CD4-positive, alpha-beta T cell treated with Interleukin-2 at 100 ng/mL for 4 hours (primary cell): ENCODE measurements at regions not wholly inside any gene's neighbourhood (a gene's known extent, or its start where the extent isn't known, plus 50 kb on each side); places are given as distances from the start of the nearest gene placed in this dataset.

Source experiments
- DNase-seq: peaks from one replicate; pipeline ENCODE4 v3.0.0-alpha.2; 2020; ENCODE audit warnings: low spot score

DNA sequence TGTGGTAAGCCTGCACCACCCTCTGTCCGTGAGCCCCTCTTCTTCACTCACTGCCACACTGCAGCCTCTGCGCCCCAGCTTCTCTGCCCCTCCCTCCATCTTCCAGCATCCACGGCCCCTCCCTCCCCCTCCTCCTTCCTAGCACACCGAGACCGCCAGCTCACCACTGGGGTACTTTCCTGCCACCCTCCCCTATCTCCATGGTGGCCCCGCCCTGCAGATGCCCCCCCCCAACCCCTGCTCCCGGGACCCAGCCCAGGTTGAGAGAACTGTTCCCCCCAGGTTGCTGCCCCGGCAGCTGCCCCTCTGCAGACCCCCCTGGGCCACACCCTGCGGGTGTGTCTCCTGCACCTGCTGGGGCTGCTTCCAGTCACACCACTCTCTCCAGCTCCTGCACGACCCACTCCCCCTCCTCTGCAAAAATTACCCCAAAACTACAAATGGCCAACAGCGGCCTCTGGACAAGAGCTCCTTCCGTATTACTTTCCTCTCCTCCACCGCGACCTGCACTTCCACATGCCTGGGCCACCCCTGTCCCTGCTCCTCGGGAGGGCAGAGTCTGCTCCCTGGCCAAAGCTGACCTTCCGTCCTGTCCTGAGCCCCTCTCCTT is 209.2 kb upstream of the PPP2R2D start:
- no peak for DNase-seq

DNA sequence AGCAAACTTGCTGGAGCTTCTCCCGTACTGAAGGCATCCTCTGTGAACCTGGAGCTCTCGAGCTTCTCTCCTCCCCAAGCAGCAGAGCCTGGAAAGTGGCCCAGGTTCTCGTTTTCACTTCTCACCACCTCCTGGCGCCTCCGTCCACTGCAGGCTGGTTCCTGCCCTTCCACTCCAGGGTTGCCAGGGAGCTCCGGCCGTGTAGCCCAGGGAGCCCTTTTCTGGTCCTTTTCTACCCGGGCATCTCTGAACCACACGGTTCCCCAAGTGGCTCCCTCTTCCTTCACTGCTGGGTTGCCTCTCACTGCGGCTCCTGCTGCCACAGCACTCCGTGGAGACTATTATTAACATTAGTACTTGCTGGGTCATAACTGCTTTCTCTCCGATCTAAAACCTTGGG is 208.6 kb upstream of the PPP2R2D start:
- no peak for DNase-seq

DNA sequence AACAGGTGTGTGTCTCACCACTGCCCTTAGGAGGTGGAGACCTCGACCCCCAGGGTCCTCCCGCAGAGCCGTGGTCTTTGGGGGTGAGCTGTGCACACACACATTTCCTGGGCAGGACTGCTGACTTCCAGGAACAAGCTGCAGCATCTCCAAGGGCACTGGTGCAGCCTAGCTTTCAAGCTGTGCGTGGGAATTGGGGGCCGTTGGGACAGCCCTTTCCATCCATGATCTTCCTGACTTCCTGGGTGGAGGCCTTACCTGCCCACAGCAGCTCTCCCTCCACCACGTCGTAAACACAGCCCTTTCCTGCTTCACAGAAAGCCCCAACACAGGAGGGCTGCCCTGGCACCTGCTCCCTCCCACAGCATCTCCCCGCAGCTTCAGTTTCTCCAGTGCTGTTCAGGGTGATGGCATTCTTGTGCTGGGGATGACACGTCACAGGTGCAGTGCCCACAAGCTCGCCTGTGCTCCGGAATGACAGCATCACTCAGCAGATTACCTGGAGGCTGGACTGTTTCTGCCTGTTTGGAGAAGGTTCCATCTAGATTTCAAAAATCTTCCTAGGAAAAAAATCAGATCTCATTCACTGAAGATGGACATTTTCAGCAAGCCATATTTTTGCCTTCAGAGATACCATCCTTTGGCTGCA is 208.0 kb upstream of the PPP2R2D start:
- DNase-seq = no peak

DNA sequence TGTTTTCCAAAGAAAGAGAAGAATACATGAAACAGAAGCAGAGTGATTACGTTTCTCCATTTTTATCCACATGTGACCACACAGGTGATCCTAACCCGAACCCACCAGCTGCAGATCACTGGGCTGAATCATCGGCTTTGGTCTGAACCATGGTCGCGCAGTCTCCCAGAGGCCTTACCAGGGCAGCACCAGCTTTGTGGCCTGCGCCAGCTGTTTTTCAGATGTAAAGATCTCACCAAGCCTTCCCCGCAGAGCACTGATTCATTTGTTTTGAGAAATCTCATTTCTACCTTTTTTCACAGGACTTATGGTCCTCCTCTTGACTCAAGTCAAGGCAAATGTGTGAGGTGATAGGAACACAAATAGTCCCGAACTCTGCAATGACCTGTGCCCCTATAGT is 207.0 kb upstream of the PPP2R2D start:
- no peak for DNase-seq

DNA sequence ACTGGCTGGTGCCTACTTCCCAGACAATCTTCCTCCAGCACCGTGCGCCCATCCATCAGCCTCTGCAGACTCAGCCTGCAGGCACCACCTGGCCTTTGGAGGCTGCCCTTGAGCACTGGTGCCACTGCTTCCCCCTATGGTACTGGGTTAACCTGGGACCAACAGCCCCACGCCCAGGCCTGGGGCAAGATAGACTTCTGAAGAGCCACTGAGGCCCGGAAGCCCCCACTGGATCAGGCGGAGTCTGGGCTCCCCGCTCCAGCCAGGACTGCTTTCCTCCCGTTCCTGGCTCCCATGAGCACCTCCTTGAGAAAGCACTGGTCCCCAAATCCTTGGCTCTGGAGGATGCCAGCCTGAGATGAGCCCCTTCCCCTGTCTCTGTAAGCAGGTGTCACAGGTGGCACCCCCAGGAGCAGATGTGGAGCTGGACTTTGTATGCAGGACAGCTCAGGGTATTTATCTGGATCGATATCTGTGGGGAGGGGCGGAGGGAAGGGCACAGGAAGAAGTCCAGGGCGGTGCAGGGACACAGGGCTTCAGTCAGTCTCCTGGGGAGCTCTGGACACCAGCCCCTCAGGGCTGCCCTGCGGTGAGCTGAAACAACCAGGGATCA is 206.5 kb upstream of the PPP2R2D start:
- DNase-seq = no peak

- no peak for DNase-seq
Measured at GRCh38 chr10:131694781-131695495, 205.9 kb upstream of the PPP2R2D start.

GRCh38 chr10:131695496-131696165 is 205.2 kb upstream of the PPP2R2D start:
- no peak for DNase-seq

GRCh38 chr10:131697476-131698128 is 203.2 kb upstream of the PPP2R2D start:
- DNase-seq = no peak

DNA sequence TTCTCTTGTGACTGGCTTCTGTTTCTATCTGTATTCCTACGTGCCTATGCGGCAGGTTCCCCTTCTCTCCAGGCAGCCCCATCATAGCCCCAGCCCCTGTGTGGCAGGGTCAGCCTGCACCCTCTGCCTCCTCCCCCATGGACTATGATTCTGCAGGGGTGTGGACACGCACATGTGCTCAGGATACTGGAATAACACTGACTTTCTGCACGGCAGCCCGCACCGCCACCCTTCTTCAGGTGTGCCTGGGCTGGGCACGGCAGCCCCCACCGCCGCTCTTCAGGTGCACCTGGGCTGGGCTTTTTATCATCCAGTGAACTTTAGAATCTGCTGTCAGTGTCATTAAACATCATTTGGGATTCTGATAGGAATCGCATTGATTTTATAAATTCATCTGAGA is 202.6 kb upstream of the PPP2R2D start:
- DNase-seq = no peak

GRCh38 chr10:131698986-131699385 is 201.8 kb upstream of the PPP2R2D start:
- DNase-seq = no peak

DNA sequence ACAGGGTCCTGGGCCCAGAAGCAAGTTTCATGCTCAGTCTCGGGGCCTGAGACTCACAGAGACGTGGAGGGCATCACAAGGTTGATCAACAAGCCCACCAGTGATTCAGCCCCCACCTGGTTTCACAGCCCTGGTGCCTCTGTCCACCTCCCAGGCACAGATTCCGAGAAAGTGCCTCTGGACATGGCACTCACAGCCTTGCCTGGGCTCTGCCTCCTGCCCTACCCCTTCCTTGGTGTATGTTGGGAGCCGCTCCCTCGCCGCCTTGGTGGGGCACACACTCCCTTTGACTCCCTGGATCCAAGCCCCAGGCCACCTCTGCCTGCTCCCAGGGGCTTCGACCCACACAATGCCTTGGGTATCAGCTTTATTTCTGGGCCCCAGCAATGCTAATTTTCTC is 200.8 kb upstream of the PPP2R2D start:
- DNase-seq = no peak

GRCh38 chr10:131700506-131700905 is 200.3 kb upstream of the PPP2R2D start:
- DNase-seq = no peak

- DNase-seq = no peak
Measured at GRCh38 chr10:131701131-131701947, 199.5 kb upstream of the PPP2R2D start.

DNA sequence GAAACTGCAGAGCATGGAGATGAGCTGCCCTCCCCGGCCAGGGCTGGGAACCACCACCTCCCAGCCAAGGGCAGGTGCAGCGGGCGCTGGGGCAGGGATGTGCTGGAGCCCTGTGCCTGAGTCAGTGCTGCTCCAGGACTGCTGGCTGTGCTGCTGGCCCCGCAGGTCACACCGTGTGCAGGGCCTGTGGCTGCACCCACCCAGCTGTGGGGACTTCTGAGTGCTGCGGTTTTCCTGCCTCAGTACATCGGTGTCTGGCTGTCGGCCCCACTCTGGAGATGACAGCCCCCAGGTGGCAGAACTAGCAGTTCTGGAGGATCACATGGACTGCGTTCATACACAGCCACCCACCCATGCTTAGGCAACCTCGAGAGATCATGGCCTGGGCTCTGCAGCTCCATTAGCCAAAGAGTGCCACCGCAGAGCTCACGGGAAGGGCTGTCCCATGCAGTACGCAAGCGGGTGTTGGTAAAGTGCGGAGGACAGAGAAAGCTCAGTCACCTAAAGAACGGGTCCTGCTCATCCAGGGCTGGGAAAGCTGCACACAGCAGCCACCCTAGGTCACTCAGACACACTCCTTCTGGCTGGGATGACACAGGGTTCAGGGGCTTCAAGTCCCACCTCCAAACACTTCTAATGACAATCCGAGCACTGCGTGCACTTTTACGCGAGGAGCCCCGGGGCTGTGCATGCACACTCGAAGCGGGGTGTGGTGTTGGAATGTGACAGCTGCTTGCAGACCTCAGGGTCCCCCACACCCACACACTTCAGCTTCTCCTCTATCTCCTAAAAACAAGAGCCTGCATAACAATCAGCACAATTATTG is 198.1 kb upstream of the PPP2R2D start:
- no peak for DNase-seq

DNA sequence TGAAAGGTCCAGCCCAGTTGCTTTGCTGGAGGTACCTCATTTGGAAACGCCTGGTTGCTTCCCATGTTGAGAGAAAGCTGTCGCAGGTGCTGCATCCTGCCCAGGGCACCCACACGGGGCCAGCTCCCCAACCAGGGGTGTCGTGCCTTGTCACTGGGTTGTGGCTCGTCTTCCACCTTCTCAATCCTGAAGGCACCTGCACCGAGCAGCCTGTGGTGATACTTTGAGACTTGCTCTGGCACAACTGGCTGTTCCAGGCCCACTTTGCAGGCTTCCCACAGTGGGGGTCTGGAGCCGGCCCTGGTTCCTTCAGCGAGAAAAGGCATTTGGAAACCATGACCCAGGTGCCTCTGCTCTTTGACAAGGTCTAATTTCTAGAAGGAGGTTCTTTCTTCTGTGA is 197.3 kb upstream of the PPP2R2D start:
- DNase-seq = no peak

GRCh38 chr10:131703941-131704340 is 196.9 kb upstream of the PPP2R2D start:
- no peak for DNase-seq

DNA sequence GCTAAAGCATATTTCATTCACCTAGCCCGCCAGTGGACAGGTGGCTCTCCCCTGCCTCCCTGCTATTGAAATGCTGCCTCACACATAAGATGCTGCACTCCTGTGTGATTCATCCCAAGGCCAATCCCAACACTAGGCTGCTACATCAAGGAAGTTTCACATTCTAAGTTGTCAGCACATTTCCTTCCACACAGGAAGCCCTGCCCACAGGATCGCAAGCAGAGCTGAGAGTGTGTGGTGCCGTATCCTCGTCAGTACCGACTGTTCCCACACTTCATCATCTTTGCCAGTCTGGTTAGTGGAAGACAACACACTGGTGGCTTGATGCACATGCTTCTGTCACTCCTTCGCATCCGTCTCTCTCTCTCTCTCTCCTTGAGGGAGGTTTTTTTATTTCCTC is 194.3 kb upstream of the PPP2R2D start:
- DNase-seq = no peak

DNA sequence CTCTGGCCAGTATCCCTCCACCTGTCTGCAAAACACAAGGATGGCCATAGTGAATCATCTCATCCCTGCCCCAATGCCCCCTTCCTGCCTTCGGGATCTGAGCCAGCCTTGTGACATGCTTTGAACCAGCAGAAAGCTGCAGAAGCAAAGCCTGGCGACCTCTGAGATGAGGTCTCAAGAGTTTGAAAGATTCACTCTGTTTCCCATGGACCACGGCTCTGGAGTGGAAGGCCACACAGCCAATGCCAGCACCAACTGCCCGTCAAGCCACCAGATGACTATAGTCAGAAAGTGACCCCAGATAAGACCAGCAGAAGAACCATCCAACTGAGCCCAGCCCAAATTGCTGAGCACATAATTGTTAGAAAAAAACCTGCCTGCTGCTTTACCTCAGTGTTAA is 193.9 kb upstream of the PPP2R2D start:
- no peak for DNase-seq

GRCh38 chr10:131708225-131708880 is 192.5 kb upstream of the PPP2R2D start:
- no peak for DNase-seq
